ENCODE measurements at regions not wholly inside any gene's neighbourhood (a gene's known extent, or its start where the extent isn't known, plus 50 kb on each side); places are given as distances from the start of the nearest gene placed in this dataset.

GRCh38 chr14:65252482-65253255, 150.4 kb upstream of the MAX start:
- DNase-seq = peak; percentile 6

GRCh38 chr14:65255029-65255545, 152.8 kb upstream of the MAX start:
- no peak for DNase-seq

- DNase-seq = peak; percentile 72
Measured at GRCh38 chr14:65255583-65256461, 153.5 kb upstream of the MAX start.

- no peak for DNase-seq
Measured at GRCh38 chr14:65256714-65257113, 154.4 kb upstream of the MAX start.

- no peak for DNase-seq
Measured at GRCh38 chr14:65257425-65257824, 155.1 kb upstream of the FUT8 start.

- no peak for DNase-seq
Measured at GRCh38 chr14:65258391-65258790, 154.1 kb upstream of the FUT8 start.

GRCh38 chr14:65259000-65259399, 153.5 kb upstream of the FUT8 start:
- no peak for DNase-seq

- DNase-seq = peak; percentile 72
Measured at GRCh38 chr14:65260786-65261185, 151.7 kb upstream of the FUT8 start.

- peak; percentile 69 for DNase-seq
Measured at GRCh38 chr14:65261425-65261920, 151.1 kb upstream of the FUT8 start.

GRCh38 chr14:65261946-65262345, 150.6 kb upstream of the FUT8 start:
- peak; percentile 97 for DNase-seq

GRCh38 chr14:65263177-65263788, 149.2 kb upstream of the FUT8 start:
- peak; percentile 2 for DNase-seq

- no peak for DNase-seq
Measured at GRCh38 chr14:65267856-65268255, 144.7 kb upstream of the FUT8 start.

GRCh38 chr14:65268594-65268993, 143.9 kb upstream of the FUT8 start:
- no peak for DNase-seq

GRCh38 chr14:65269732-65270131, 142.8 kb upstream of the FUT8 start:
- DNase-seq = no peak

- DNase-seq = peak; percentile 13
Measured at GRCh38 chr14:65277027-65277426, 135.5 kb upstream of the FUT8 start.

- peak; percentile 74 for DNase-seq
Measured at GRCh38 chr14:65277580-65278270, 134.8 kb upstream of the FUT8 start.

GRCh38 chr14:65278589-65278988, 133.9 kb upstream of the FUT8 start:
- DNase-seq = no peak

- DNase-seq = no peak
Measured at GRCh38 chr14:65279510-65279909, 133.0 kb upstream of the FUT8 start.

- DNase-seq = no peak
Measured at GRCh38 chr14:65279958-65280357, 132.6 kb upstream of the FUT8 start.

GRCh38 chr14:65280653-65281052, 131.9 kb upstream of the FUT8 start:
- DNase-seq = no peak

- DNase-seq = no peak
Measured at GRCh38 chr14:65281991-65282895, 130.3 kb upstream of the FUT8 start.

GRCh38 chr14:65282896-65283253, 129.7 kb upstream of the FUT8 start:
- no peak for DNase-seq
